ENCODE measurements at regions not wholly inside any gene's neighbourhood (a gene's known extent, or its start where the extent isn't known, plus 50 kb on each side); places are given as distances from the start of the nearest gene placed in this dataset.

DNA sequence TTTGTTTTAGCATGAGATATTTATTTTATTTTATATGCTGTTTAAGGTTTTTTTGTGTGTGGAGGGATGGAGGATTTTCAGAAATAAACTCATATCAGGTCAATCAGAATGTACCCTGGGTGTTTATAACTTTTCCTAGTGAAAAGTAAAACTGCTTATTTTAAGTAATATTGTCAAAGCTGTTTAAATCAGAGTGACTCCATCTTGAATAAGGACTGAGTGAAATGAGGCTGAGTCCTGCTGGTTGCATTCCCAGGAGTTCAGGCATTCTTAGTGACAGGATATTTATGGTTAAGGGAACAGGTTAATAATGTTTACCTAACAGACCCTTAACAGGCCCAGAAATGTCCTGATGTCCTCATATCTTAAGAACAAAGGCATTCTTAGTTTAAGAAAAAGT lies 1160.9 kb upstream of the PCDH7 start:
- TF ChIP-seq, protein P1, sequence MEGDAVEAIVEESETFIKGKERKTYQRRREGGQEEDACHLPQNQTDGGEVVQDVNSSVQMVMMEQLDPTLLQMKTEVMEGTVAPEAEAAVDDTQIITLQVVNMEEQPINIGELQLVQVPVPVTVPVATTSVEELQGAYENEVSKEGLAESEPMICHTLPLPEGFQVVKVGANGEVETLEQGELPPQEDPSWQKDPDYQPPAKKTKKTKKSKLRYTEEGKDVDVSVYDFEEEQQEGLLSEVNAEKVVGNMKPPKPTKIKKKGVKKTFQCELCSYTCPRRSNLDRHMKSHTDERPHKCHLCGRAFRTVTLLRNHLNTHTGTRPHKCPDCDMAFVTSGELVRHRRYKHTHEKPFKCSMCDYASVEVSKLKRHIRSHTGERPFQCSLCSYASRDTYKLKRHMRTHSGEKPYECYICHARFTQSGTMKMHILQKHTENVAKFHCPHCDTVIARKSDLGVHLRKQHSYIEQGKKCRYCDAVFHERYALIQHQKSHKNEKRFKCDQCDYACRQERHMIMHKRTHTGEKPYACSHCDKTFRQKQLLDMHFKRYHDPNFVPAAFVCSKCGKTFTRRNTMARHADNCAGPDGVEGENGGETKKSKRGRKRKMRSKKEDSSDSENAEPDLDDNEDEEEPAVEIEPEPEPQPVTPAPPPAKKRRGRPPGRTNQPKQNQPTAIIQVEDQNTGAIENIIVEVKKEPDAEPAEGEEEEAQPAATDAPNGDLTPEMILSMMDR (IDR thresholded peaks at IDR 0.05), result no peak
- no peak for TF ChIP-seq POLR2A (IDR thresholded peaks at IDR 0.05)
